ENCODE measurements at regions not wholly inside any gene's neighbourhood (a gene's known extent, or its start where the extent isn't known, plus 50 kb on each side); places are given as distances from the start of the nearest gene placed in this dataset.

- TF ChIP-seq YY1 (IDR thresholded peaks at IDR 0.05; ENCODE audit: insufficient read depth, insufficient read length) (no peak), SUZ12 (IDR thresholded peaks at IDR 0.05; ENCODE audit: extremely low read depth, insufficient read depth, insufficient read length) (no peak)
Measured at GRCh38 chr15:88316586-88316985, 60.0 kb upstream of the NTRK3 start.
